ENCODE measurements at regions not wholly inside any gene's neighbourhood (a gene's known extent, or its start where the extent isn't known, plus 50 kb on each side); places are given as distances from the start of the nearest gene placed in this dataset.
"Not testable (repeated sequence)": the region's sequence is repeated elsewhere in the genome, so short reads cannot be mapped to it uniquely, and the experiment has no call there.

GRCh38 chr6:116982401-116982800 is 105.4 kb downstream of the RFX6 start:
- DNase-seq (ENCODE audit: low read depth), result no peak
- no peak overlapping the region for H3K4me3 ChIP-seq (ENCODE audit: low read depth, low read length)

GRCh38 chr6:116983375-116983774 is 106.3 kb downstream of the RFX6 start:
- no peak for DNase-seq (ENCODE audit: low read depth)
- H3K4me3 ChIP-seq (ENCODE audit: low read depth, low read length), result no peak overlapping the region

GRCh38 chr6:116986819-116987218 is 109.8 kb downstream of the RFX6 start:
- no peak overlapping the region for H3K4me3 ChIP-seq (ENCODE audit: low read depth, low read length)
- DNase-seq (ENCODE audit: low read depth), result no peak

GRCh38 chr6:116990679-116991078 is 113.6 kb downstream of the RFX6 start:
- DNase-seq (ENCODE audit: low read depth), result no peak
- no peak overlapping the region for H3K4me3 ChIP-seq (ENCODE audit: low read depth, low read length)

GRCh38 chr6:116992546-116992945 is 115.5 kb downstream of the RFX6 start:
- no peak overlapping the region for H3K4me3 ChIP-seq (ENCODE audit: low read depth, low read length)
- no peak for DNase-seq (ENCODE audit: low read depth)

GRCh38 chr6:116994447-116994846 is 117.4 kb downstream of the RFX6 start:
- H3K4me3 ChIP-seq (ENCODE audit: low read depth, low read length), result no peak overlapping the region
- DNase-seq (ENCODE audit: low read depth), result no peak

- no peak for DNase-seq (ENCODE audit: low read depth)
- no peak overlapping the region for H3K4me3 ChIP-seq (ENCODE audit: low read depth, low read length)
Measured at GRCh38 chr6:116996842-116997241, 119.8 kb downstream of the RFX6 start.

GRCh38 chr6:116997496-116997895 is 120.5 kb downstream of the RFX6 start:
- no peak overlapping the region for H3K4me3 ChIP-seq (ENCODE audit: low read depth, low read length)
- no peak for DNase-seq (ENCODE audit: low read depth)

GRCh38 chr6:117007659-117008058 is 130.6 kb downstream of the RFX6 start:
- H3K4me3 ChIP-seq (ENCODE audit: low read depth, low read length), result no peak overlapping the region
- DNase-seq (ENCODE audit: low read depth), result no peak

GRCh38 chr6:117008618-117009017 is 131.6 kb downstream of the RFX6 start:
- no peak for DNase-seq (ENCODE audit: low read depth)
- no peak overlapping the region for H3K4me3 ChIP-seq (ENCODE audit: low read depth, low read length)

GRCh38 chr6:117014641-117015473 is 137.8 kb downstream of the RFX6 start:
- not testable (repeated sequence) for DNase-seq (ENCODE audit: low read depth)

GRCh38 chr6:117015474-117015804 is 138.4 kb downstream of the RFX6 start:
- H3K4me3 ChIP-seq (ENCODE audit: low read depth, low read length); DNase-seq (ENCODE audit: low read depth): not testable (repeated sequence)

More at GRCh38 chr6:117014641-117015473, 137.8 kb downstream of the RFX6 start:
- H3K4me3 ChIP-seq (ENCODE audit: low read depth, low read length), result not testable (repeated sequence)

GRCh38 chr6:117018771-117019170 is 141.7 kb downstream of the RFX6 start:
- no peak for DNase-seq (ENCODE audit: low read depth)
- H3K4me3 ChIP-seq (ENCODE audit: low read depth, low read length), result no peak overlapping the region

GRCh38 chr6:117022774-117023173 is 145.7 kb downstream of the RFX6 start:
- DNase-seq (ENCODE audit: low read depth), result no peak
- no peak overlapping the region for H3K4me3 ChIP-seq (ENCODE audit: low read depth, low read length)

GRCh38 chr6:117025310-117025709 is 148.3 kb downstream of the RFX6 start:
- H3K4me3 ChIP-seq (ENCODE audit: low read depth, low read length), result no peak overlapping the region
- no peak for DNase-seq (ENCODE audit: low read depth)

- no peak for DNase-seq (ENCODE audit: low read depth)
- H3K4me3 ChIP-seq (ENCODE audit: low read depth, low read length), result no peak overlapping the region
Measured at GRCh38 chr6:117028256-117028655, 151.2 kb downstream of the RFX6 start.

- DNase-seq (ENCODE audit: low read depth), result no peak
- H3K4me3 ChIP-seq (ENCODE audit: low read depth, low read length), result no peak overlapping the region
Measured at GRCh38 chr6:117034547-117034946, 157.5 kb downstream of the RFX6 start.

GRCh38 chr6:117034971-117035370 is 157.9 kb downstream of the RFX6 start:
- H3K4me3 ChIP-seq (ENCODE audit: low read depth, low read length), result no peak overlapping the region
- DNase-seq (ENCODE audit: low read depth), result no peak

- no peak for DNase-seq (ENCODE audit: low read depth)
- no peak overlapping the region for H3K4me3 ChIP-seq (ENCODE audit: low read depth, low read length)
Measured at GRCh38 chr6:117050301-117050700, 173.3 kb downstream of the RFX6 start.

- no peak overlapping the region for H3K4me3 ChIP-seq (ENCODE audit: low read depth, low read length)
- DNase-seq (ENCODE audit: low read depth), result no peak
Measured at GRCh38 chr6:117072134-117072533, 193.2 kb upstream of the VGLL2 start.

- no peak for DNase-seq (ENCODE audit: low read depth)
Measured at GRCh38 chr6:117072781-117073180, 192.6 kb upstream of the VGLL2 start.

GRCh38 chr6:117074672-117075071 is 190.7 kb upstream of the VGLL2 start:
- DNase-seq (ENCODE audit: low read depth), result no peak
- no peak overlapping the region for H3K4me3 ChIP-seq (ENCODE audit: low read depth, low read length)

More at GRCh38 chr6:117072781-117073180, 192.6 kb upstream of the VGLL2 start:
- no peak overlapping the region for H3K4me3 ChIP-seq (ENCODE audit: low read depth, low read length)
